ENCODE measurements at regions not wholly inside any gene's neighbourhood (a gene's known extent, or its start where the extent isn't known, plus 50 kb on each side); places are given as distances from the start of the nearest gene placed in this dataset.

GRCh38 chr18:60643009-60643408, 270.4 kb upstream of the MC4R start:
- TF ChIP-seq CTCF (IDR thresholded peaks at IDR 0.05; ENCODE audit: control extremely low read depth in 1 of 3, insufficient read depth in 1 of 3, low read depth in 1 of 3, low read length in 3 of 3): no peak
- no peak for TF ChIP-seq YY1 (IDR thresholded peaks at IDR 0.05; ENCODE audit: low read depth, low read length)
- no peak for TF ChIP-seq ATF3 (IDR thresholded peaks at IDR 0.05; ENCODE audit: insufficient read depth, low read depth, low read length)
- no peak for TF ChIP-seq EP300 (IDR thresholded peaks at IDR 0.05; ENCODE audit: borderline replicate concordance in 1 of 2, low read depth in 2 of 2, low read length in 2 of 2)
- no peak for TF ChIP-seq MAX (IDR thresholded peaks at IDR 0.05)
- TF ChIP-seq EZH2 (IDR thresholded peaks at IDR 0.05; ENCODE audit: low read depth, low read length, severe bottlenecking): no peak
- no peak for TF ChIP-seq CHD7 (IDR thresholded peaks at IDR 0.05; ENCODE audit: insufficient replicate concordance, low read length)
- no peak for TF ChIP-seq KDM1A (IDR thresholded peaks at IDR 0.05; ENCODE audit: borderline replicate concordance, low read length)
- no peak for TF ChIP-seq RFX5 (IDR thresholded peaks at IDR 0.05; ENCODE audit: borderline replicate concordance, low read depth, low read length)

Measured in H1 (cell line).